GM19025 (cell line): ENCODE measurements at regions not wholly inside any gene's neighbourhood (a gene's known extent, or its start where the extent isn't known, plus 50 kb on each side); places are given as distances from the start of the nearest gene placed in this dataset.

Experiments used
- ATAC-seq: cut with Tn5 transposase; IDR thresholded peaks from one replicate; pipeline ENCODE4 v1.9.1; 2021; ENCODE audit warnings: mild to moderate bottlenecking, low read depth, moderate library complexity; ENCODE audit not compliant: unreplicated experiment

DNA sequence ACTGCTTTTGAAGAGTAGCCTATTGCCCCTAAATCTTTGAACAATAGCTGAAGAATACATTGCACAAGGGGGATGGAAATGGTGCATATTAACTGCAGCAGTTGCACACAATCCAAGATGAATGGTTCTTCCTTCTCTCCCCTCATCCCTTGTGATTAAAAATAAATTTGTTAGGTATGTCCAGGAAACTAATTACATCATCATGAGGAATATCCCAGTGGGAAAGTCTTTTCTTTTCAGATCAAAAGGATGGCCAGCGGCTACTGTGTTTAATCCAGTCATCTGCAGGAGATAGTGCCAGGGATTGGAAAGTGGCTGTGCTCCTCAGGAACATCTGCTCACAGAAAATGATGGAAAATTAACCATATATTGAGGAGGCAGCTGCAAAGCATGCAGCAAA lies 508.4 kb upstream of the SEMA6A start:
- ATAC-seq, result no peak

- ATAC-seq, result no peak
These were observed 502.5 kb upstream of the SEMA6A start for GRCh38 chr5:117077142-117077541.

GRCh38 chr5:117072439-117072838 lies 497.8 kb upstream of the SEMA6A start:
- ATAC-seq, result no peak

- ATAC-seq, result no peak
These were observed 491.2 kb upstream of the SEMA6A start for GRCh38 chr5:117065800-117066199.

- ATAC-seq, result no peak
These were observed 490.5 kb upstream of the SEMA6A start for GRCh38 chr5:117065161-117065560.

- ATAC-seq, result no peak
These were observed 485.5 kb upstream of the SEMA6A start for GRCh38 chr5:117060099-117060498.

DNA sequence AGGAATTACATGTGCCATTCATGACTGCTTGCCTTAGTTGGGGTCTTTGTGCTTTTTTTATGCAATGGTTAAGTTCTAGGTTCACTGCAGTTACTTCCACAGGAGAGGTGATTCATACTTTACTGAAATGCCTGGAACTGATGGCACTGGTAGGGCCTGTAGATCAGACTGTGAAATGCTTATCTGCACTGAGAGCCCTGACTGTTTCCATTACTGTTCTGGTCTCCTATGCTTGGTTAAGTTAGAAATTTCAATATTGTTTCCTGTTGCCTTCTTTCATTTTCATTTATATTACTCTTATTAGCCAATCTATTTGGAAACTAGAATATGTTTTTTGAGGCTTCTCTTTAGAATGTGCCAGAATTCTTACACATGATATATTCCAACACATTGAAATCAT lies 484.1 kb upstream of the SEMA6A start:
- ATAC-seq, result no peak

- no peak for ATAC-seq
These were observed 480.9 kb upstream of the SEMA6A start for GRCh38 chr5:117055517-117055916.

- ATAC-seq, result no peak
These were observed 480.3 kb upstream of the SEMA6A start for GRCh38 chr5:117054911-117055310.

DNA sequence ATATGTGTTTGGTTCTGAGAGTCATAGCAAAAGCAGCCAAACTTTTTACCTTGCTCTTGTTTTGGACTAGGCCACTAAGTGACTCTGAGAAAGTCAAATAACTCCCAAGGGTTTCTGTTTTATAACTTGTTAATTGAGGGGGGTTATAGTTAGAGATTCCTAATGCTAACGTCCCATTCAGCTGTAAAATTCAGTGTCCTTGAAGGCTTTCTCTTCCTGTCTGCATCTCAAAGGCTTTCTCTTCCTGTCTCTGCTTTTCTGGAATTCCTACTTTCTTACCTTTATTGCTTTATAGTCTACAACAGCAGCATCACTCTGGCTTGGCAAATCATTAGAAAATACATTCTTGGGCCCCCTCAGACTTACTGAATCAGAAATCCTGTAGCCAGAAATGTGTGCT lies 479.5 kb upstream of the SEMA6A start:
- ATAC-seq, result no peak

DNA sequence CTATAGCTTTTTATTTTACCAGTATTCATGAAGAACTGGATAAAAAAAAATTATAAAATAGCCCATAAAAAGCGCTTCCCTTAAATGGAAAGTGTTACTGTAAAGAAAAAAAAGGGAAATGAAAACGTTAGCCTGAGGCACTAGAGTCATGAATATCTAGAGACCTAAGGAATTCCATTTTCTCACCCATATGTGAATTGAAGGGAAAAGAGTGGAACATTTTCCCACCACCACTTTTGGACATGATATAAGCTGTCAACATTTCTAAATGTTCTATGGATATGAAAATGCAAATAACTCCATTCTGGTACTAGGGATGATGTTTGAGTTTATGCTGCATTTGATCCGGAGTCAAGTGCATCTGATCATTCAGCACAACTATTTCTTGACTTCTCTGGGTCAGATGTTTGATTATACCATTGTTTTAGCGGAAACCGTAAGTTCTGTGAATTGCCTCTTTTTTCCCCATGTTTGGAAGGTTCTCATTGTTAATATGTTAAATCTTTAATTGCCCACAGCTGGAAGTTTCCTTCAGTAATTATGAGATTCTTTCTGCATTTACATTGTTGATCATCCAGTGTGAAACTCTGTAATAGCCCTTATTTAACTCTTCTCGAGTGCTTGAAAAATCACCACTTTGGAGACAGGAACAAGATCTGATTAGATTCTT lies 467.4 kb upstream of the SEMA6A start:
- no peak for ATAC-seq

DNA sequence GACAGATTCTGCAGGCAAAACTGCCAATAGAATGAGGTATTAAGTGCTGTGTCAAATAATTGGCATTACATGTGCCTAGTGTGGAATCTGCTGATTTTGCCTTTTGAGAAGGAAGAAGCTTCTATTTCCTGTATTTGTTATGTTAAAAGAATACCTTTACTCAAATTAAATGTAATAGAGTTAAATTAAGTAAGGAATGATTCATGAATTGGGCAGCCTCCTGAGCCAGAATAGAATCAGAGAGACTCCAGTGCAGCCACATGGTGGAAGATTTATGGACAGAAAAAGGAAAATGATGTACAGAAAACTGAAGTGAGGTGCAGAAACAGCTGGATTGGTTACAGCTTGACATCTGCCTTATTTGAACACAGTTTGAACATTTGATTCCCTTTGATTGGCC lies 464.4 kb upstream of the SEMA6A start:
- no peak for ATAC-seq

- ATAC-seq, result no peak
These were observed 452.8 kb upstream of the SEMA6A start for GRCh38 chr5:117027384-117027783.

DNA sequence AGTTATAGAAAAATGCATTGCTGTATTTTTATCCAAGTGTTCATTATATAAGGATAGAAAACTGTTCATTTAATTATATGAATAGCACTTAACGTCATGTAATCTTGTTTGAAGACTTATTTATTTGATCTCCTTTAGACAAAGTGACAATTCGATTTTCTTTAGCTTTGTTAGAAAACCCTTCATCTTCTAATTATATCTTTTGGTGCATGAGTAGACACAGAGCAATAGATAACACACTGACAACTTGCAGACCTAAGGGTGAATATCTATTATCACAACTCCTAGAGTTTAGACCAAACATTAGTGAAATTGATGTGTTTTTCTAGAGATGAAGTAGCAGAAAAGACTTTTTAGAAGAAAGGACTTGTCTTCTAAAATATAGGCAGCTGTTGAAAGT lies 446.4 kb upstream of the SEMA6A start:
- ATAC-seq, result no peak

GRCh38 chr5:117013280-117013877 lies 438.8 kb upstream of the SEMA6A start:
- ATAC-seq, result no peak

DNA sequence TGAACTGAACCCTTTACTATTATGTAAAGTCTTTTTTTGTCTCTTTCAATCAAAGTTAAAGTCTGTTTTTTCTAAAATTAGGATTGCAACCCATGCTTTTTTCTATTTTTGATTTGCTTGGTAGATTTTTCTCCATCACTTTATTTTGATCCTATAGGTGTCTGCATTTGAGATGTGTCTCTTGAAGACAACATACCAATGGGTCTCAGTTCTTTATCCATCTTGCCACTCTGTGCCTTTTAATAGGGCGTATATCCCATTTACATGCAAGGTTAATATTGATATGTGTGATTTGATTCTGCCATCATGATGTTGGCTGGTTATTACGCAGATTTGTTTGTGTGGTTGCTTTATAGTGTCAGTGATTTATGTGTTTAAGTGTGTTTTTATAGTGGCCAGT lies 436.0 kb upstream of the SEMA6A start:
- no peak for ATAC-seq

DNA sequence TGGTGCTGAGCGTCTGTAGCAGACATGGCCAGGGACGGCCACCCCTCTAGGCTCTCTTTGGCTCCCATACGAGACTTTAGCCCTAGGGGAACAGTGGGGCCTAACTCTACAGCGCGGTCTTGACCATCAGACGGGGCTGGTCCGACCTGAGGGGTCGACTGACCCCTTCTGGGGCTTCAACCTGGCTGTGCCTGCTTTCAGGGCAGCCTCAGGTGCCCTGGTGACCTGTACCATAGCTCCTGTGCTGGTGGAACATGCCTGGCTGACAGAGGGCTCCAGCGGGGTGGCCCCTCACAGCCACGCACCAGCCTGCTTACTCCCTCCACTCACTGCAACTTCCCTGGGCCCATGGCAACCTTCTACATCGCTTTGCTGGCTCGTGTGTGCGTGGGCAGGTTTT lies 423.4 kb upstream of the SEMA6A start:
- no peak for ATAC-seq

- ATAC-seq, result no peak
These were observed 418.1 kb upstream of the SEMA6A start for GRCh38 chr5:116992681-116993080.

DNA sequence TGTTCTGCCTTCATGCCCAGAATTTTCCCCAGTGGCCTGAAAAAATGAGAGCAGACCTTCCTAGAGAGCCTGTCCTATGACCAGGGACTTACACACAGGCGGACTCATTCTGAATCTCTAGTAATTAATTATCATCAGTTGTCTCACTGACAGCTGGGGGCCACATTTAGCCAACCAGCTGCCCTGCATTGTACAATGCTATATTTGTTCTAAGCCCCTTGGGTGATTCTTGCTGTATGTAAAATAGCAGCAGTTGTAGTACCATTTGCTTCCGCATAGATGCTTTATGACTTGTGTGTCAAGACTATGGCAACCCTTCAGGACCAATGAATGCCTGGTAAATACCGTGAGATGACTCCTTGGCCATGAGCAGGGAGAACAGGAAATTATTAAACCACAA lies 415.4 kb upstream of the SEMA6A start:
- ATAC-seq, result no peak

- ATAC-seq, result no peak
These were observed 407.4 kb upstream of the SEMA6A start for GRCh38 chr5:116982035-116982434.

- no peak for ATAC-seq
These were observed 406.0 kb upstream of the SEMA6A start for GRCh38 chr5:116980581-116980980.

DNA sequence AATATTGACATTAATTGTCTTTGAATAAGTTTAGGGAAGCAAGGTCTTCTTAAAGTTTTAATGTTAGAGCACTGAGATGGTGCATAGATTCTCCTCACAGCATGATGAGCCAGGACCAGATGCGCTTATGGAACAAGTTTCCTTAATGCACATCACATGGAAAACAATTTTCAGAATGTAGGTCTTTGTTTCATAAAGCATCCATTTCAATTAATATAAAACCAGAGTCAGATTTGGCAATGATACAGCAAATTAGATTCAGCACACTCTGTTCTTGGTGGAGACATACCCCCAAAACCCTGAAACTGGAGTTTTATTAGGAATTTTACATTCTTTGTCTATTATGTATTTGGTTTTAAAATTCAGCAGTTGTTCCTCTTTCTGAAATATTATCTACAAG lies 402.1 kb upstream of the SEMA6A start:
- no peak for ATAC-seq

- ATAC-seq, result no peak
These were observed 396.5 kb upstream of the SEMA6A start for GRCh38 chr5:116971131-116971530.
